ENCODE measurements at regions not wholly inside any gene's neighbourhood (a gene's known extent, or its start where the extent isn't known, plus 50 kb on each side); places are given as distances from the start of the nearest gene placed in this dataset.
"Not testable (repeated sequence)": the region's sequence is repeated elsewhere in the genome, so short reads cannot be mapped to it uniquely, and the experiment has no call there.

DNA sequence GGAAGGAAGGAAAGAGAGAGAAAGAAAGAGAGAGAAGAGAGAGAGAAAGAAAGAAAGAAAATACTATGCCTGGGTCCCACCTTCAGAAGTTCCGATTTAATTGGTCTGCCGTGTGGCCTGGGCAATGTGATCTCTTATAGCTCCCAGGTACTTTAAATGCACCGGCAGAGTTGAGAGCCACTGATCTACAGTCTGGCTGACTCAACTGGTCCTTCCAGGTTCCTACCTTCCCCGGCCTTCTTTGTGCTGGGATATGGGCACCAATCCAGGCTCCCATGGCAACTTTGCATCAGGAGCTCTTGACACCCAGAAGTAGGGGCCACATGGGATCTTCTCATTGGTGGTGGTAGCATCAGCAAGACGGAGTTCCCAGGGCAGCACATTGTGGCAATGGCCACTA, 186.5 kb upstream of the ATP6AP2 start:
- TF ChIP-seq ZNF274 (IDR thresholded peaks at IDR 0.05; ENCODE audit: low read depth, low read length) = no peak
- H3K4me3 ChIP-seq (ENCODE audit: low read length) = no peak overlapping the region

DNA sequence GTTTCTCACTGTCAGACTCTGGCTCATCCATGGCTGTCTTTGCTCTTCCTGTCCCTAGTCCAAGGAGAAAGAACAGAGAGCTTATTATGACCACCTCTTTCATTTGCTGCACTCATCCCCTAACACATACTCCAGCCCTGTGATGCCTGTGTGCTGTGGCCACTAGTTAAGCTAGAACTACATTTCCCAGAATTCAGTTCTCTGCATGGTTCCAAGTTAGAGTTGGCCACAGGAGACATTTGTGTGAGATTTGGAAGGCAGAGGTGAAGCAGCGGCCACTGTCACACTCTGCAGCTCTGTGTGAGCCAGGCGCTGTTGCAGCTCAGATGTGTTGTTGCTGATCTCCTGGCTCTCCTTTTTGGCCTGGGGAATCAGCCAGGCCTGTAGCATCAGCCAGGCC, 188.2 kb upstream of the ATP6AP2 start:
- no peak for TF ChIP-seq ZNF274 (IDR thresholded peaks at IDR 0.05; ENCODE audit: low read depth, low read length)
- H3K4me3 ChIP-seq (ENCODE audit: low read length) = no peak overlapping the region

DNA sequence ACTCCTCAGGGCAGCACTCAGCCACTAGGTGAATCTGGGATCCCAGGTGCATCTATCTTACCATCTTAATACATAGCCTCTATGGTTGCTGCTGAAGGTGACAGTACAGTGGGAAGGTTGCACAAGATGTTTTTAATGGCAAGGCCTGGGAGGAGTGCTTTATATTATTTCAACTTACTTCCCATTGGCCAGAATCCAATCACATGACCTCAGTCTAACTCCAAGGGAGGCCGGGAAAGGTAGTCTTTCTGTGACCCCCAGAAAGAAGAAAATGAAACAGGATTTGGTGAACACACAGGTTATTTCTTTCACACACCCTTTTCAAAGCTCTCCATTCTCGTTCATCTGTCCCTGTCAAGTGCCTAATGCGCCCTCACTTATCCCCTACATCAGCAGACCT, 189.1 kb upstream of the ATP6AP2 start:
- H3K4me3 ChIP-seq (ENCODE audit: low read length) = no peak overlapping the region
- TF ChIP-seq ZNF274 (IDR thresholded peaks at IDR 0.05; ENCODE audit: low read depth, low read length) = no peak

DNA sequence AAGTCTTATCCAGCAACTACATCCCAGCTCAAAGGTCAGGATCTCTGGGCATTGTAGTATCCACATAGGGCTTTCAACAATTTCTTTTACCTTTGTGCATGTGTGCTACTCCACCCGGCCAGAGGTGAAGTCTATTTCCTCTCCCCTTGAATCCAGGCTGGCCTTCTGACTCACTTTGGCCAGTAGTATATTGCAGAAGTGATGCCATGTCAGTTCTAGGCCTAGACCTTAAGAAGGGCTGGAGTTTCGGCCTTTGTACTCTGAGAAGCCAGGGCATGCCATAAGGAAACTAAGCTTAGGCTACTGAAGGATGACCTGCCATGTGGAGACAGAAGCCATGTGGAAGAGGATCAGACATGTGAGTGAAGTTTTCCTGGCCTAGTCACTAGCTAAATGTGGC, 191.2 kb upstream of the ATP6AP2 start:
- TF ChIP-seq ZNF274 (IDR thresholded peaks at IDR 0.05; ENCODE audit: low read depth, low read length) = no peak
- no peak overlapping the region for H3K4me3 ChIP-seq (ENCODE audit: low read length)

DNA sequence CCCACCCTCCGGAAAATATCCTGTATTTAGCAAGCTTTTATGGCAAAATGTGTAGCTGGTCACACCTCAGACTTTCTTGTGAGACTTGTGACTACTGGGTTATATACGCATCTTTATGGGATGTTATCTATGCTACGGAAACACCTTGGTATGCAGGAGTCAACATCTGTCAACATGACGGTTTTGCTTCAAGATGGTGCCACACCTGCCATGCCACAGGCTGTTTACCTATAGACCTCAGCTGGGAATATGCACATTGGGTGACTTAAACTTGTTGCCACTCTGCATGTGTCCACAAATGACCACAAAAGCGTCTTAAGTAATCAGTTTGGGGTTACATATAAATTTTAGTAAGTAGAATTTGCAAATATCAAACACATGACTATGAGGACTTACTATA, 192.3 kb upstream of the ATP6AP2 start:
- no peak for TF ChIP-seq ZNF274 (IDR thresholded peaks at IDR 0.05; ENCODE audit: low read depth, low read length)

DNA sequence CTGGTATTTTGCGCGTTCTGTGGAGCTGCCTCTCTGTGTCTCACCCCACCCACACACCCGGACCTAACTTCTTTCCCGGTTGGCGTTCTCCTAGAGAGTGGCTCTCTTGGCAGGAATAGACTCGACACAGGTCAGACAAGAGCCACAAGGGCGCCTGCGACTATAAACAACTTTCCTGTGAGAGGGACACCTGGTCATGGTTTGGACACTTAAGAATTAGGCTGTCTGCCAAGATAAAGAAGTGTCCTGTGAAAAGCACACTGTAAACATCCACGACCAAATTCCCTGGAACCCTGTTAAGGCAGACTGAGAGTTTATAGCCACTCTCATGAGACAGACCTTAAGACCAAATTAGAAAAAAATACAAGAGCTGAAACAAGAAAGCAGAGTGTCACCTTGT, 192.9 kb upstream of the ATP6AP2 start:
- H3K4me3 ChIP-seq (ENCODE audit: low read length) = not testable (repeated sequence)

More for the DNA sequence above, 192.3 kb upstream of the ATP6AP2 start:
- no peak overlapping the region for H3K4me3 ChIP-seq (ENCODE audit: low read length)

DNA sequence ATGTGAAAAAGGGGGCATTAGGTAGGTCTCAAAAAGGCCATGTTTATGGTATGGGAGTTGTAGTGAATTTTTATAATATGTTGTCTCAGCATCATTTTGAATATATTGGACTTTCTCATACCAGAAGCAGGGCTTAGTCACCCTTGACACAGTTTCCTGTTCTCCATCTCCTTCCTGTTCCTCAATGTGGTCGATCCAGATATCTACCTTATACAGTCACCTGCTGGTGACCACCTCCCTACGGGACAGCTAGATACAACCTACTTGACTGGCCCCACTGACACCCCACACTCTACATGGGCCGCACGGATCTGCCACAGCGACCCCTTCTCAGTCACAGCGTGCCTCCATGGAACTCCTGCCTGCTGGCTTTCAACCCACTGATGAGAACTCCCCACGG, 193.5 kb upstream of the ATP6AP2 start:
- H3K4me3 ChIP-seq (ENCODE audit: low read length) = not testable (repeated sequence)

DNA sequence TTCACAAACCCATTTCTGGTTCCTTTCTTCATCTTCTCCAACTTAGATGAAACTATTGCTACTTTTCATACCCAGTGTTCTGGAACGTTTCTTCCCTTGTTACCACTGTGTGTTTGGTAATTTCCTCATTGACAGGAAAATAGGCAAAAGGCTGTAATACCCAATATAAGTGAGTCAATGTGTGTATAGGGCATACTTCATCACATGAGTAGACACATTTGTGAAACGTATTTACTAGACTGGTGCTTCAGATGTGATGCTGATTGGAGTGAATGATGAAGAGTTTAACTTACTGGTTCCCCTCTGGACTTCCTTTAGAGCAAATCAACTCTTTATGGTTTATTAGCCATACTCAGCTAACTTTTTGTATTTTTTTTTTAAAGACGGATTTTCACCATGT, 195.1 kb upstream of the ATP6AP2 start:
- H3K4me3 ChIP-seq (ENCODE audit: low read length) = no peak overlapping the region
- no peak for TF ChIP-seq ZNF274 (IDR thresholded peaks at IDR 0.05; ENCODE audit: low read depth, low read length)

DNA sequence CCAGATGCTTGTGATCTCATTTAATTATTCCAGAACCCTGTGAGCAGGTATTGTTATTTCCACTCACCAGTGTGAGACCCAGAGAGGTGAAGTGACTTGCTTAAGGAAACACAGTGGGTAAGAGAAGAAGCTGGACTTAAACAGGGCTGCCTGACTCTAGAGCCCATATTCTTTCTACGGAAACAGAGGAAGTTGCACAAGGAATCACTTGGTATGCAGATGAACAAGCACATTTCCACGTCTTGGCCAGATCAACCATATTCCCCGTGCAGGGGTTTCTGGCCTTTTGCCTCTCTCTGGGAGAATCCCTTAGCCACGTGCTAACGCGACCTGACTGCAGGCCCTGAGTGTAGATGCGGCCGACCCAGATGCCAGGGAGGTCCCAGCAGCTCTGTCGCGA, 195.5 kb upstream of the ATP6AP2 start:
- TF ChIP-seq ZNF274 (IDR thresholded peaks at IDR 0.05; ENCODE audit: low read depth, low read length) = no peak
- no peak overlapping the region for H3K4me3 ChIP-seq (ENCODE audit: low read length)

DNA sequence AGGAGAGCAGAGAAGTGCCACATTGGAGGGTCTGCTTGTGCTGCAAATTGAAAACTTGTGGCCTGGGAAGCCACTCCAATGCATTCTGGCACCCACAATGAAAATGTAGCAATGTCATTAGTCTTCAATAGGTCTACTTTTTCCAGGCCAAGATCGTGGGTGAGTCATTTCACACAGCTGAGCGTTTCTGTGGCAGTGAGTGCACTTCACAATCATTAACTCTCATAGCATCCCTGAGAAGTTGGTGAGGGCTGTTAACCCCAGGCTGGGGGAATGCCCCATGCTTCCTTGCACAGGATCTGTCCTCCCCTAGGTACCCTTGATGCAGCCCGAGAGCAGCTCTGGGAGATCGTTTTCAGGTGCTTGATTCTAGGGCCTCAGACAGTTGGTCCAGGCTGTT, 196.8 kb upstream of the ATP6AP2 start:
- no peak overlapping the region for H3K4me3 ChIP-seq (ENCODE audit: low read length)
- TF ChIP-seq ZNF274 (IDR thresholded peaks at IDR 0.05; ENCODE audit: low read depth, low read length) = no peak

DNA sequence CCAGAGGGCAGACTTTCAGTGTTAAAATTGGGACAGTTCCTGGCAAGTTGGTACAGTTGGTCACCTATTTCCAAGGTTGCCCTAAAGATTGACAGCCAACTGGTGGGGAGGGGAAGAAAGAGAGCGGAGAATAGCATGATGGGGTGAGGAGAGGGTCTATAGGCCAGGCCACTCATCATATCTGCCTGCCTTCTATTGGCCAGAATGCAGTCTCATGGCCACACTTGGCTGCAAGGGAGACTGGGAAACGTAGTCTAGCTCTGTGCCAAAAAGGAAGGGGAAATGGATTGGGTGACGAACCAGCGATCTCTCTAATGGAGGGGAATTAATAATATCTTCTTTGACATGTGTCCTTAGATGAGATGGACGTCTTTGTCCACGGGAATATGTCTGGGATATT, 197.4 kb upstream of the ATP6AP2 start:
- H3K4me3 ChIP-seq (ENCODE audit: low read length) = no peak overlapping the region

DNA sequence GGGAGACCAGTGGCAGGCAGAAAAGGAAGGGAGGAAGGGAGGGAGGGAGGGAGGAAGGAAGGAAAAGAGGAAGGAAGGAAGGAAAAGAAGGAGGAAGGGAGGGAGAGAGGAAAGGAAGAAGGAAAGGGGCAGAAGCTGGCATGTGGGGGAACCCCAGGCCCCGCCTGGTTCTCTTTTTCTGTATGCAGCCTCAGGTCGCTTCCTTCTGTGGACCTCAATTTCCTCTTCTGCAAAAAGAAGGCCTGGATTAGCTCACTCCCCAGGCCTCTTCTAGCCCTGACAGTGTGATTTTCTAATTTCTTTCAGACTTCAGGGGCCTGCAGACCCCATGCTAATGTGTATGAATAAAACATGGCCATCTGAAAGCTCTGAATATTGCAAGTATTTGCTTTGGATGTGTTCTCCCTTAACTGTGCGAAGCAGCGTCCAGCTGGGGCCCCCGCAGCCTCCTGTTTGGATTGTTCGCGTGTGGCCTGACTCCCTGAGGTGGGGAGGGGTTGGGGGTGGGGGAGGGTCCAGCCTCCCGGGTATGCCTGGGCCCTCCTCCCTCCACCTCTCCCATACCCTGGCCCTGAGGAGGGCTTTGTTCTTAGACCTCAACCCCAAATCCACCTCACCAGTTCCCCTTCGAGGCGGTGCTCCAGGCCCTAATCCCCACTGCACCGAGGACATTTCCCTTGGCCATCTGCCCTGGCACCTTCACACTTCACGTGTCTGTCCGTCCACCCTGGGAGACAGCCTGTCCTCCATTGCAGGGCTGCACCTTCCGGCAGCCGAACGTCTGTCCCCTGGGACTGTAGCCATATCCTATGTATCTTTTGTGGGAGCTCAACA, 199.9 kb upstream of the ATP6AP2 start:
- no peak overlapping the region for H3K4me3 ChIP-seq (ENCODE audit: low read length)

More for the DNA sequence above, 197.4 kb upstream of the ATP6AP2 start:
- no peak for TF ChIP-seq ZNF274 (IDR thresholded peaks at IDR 0.05; ENCODE audit: low read depth, low read length)

DNA sequence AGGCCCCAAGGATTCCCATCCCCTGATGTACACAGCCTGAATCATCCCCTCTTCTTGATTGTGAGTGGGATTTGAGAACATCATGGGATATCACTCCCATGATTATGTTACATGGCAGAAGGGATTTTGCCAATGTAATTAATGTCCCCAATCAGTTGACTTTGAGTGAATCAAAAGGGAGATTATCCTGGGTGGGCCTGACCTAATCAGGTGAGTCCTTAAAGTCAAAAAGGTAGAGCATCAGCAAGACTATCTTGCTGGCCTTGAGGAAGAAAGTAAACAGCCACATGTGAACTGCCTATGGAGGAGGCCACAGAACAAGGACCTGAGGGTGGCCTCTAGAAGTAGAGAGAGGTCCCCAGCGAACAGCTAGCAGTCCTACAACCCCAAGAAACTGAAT, 203.1 kb upstream of the ATP6AP2 start:
- H3K4me3 ChIP-seq (ENCODE audit: low read length) = no peak overlapping the region
- no peak for TF ChIP-seq ZNF274 (IDR thresholded peaks at IDR 0.05; ENCODE audit: low read depth, low read length)

More for the DNA sequence above, 199.9 kb upstream of the ATP6AP2 start:
- no peak for TF ChIP-seq ZNF274 (IDR thresholded peaks at IDR 0.05; ENCODE audit: low read depth, low read length)

DNA sequence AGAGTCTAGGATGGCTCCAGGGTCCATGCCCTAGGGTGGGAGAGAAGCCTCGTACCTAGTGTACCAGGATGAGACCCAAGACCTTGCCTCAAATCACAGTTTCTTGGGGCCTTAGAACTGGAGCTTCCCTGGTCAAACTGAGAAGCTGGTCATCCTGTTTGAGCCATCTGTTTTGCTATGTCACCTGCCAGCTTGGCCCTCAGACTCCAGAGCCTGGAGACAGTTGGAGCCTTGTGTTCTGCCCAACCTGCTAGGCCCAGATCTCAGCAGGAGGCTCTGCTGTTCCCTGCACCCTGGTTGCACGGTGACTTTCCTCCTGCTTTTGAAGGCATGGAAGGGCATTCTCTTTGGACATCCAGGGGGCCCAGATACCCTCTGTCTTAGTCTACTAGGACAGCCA, 206.3 kb upstream of the ATP6AP2 start:
- no peak for TF ChIP-seq ZNF274 (IDR thresholded peaks at IDR 0.05; ENCODE audit: low read depth, low read length)
- no peak overlapping the region for H3K4me3 ChIP-seq (ENCODE audit: low read length)

DNA sequence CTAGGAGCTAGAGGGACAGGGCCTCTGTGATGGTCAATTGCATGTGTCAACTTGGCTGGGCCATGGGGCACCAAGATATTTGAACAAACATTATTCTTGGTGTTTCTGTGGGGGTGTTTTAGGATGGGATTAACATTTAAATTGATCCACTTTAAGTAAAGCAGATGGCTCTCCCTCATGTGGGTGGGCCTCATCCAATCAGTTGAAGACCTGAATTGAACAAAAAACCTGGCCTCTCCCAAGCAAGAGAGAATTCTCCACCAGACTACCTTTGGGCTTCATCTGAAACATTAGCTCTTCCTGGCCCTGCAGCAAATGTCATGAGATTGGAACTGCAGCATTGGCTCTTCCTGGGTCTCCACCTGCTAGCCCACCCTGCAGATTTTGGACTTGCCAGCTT, 207.1 kb upstream of the ATP6AP2 start:
- no peak for TF ChIP-seq ZNF274 (IDR thresholded peaks at IDR 0.05; ENCODE audit: low read depth, low read length)
- H3K4me3 ChIP-seq (ENCODE audit: low read length) = no peak overlapping the region

DNA sequence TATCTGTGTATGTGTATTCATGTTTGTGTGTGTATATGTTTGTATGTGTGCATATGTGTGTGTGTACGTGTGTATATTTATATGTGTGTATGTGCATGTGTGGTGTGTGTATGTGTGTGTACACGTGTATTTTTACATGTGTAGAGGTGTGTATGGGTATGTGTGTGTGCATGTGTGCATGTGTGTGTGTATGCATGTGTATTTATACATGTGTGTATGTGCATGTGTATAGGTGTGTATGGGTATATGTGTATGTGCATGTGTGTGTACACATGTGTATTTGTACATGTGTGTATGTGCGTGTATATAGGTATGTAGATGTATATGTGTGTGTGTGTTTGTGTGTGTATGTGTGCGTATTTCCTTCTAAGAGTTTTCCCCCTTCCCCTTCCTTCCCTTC, 207.7 kb upstream of the ATP6AP2 start:
- no peak for TF ChIP-seq ZNF274 (IDR thresholded peaks at IDR 0.05; ENCODE audit: low read depth, low read length)
- H3K4me3 ChIP-seq (ENCODE audit: low read length) = no peak overlapping the region

Data from GM08714 (cell line).